Neural progenitor cell (in vitro differentiated cells): ENCODE measurements at regions not wholly inside any gene's neighbourhood (a gene's known extent, or its start where the extent isn't known, plus 50 kb on each side); places are given as distances from the start of the nearest gene placed in this dataset.
"Not testable (repeated sequence)": the region's sequence is repeated elsewhere in the genome, so short reads cannot be mapped to it uniquely, and the experiment has no call there.

Source experiments
- CTCF ChIP-seq: fragments of 200-600 bp; sonication (generic); IDR thresholded peaks from 2 replicates; pipeline ENCODE4 v1.5.1; 2017; ENCODE audit warnings: antibody characterized with exemption, mild to moderate bottlenecking
- EZH2 ChIP-seq: fragments of 200-600 bp; sonication (generic); IDR thresholded peaks from 2 replicates; pipeline ENCODE4 v1.6.1; 2017; ENCODE audit warnings: antibody characterized with exemption, mild to moderate bottlenecking, moderate library complexity

GRCh38 chr11:49418877-49419276 is 210.5 kb upstream of the FOLH1 start:
- TF ChIP-seq CTCF, EZH2: not testable (repeated sequence)
